ENCODE measurements at regions not wholly inside any gene's neighbourhood (a gene's known extent, or its start where the extent isn't known, plus 50 kb on each side); places are given as distances from the start of the nearest gene placed in this dataset.

- no peak overlapping the region for H3K4me3 ChIP-seq
- H3K36me3 ChIP-seq (replicated peaks in 1 of 2; ENCODE audit: insufficient read depth in 1 of 2, low read depth in 2 of 2), result no peaks in the 10 kb centered on the region
- 0 to 69% methylated on average over 1 of the region's 1 CpG for WGBS, 2 donors
- TF ChIP-seq POLR2A (IDR thresholded peaks at IDR 0.05), result no peak
- TF ChIP-seq, protein P1, sequence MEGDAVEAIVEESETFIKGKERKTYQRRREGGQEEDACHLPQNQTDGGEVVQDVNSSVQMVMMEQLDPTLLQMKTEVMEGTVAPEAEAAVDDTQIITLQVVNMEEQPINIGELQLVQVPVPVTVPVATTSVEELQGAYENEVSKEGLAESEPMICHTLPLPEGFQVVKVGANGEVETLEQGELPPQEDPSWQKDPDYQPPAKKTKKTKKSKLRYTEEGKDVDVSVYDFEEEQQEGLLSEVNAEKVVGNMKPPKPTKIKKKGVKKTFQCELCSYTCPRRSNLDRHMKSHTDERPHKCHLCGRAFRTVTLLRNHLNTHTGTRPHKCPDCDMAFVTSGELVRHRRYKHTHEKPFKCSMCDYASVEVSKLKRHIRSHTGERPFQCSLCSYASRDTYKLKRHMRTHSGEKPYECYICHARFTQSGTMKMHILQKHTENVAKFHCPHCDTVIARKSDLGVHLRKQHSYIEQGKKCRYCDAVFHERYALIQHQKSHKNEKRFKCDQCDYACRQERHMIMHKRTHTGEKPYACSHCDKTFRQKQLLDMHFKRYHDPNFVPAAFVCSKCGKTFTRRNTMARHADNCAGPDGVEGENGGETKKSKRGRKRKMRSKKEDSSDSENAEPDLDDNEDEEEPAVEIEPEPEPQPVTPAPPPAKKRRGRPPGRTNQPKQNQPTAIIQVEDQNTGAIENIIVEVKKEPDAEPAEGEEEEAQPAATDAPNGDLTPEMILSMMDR (IDR thresholded peaks at IDR 0.05), result no peak
- peaks cover 3% of the 10 kb centered on the region for H3K4me1 ChIP-seq
- intact Hi-C loops (cut with DNase I), result no loop called here
- H3K9me3 ChIP-seq, result no peaks in the 10 kb centered on the region
- H3K27me3 ChIP-seq, result no peaks in the 10 kb centered on the region
- H3K27ac ChIP-seq, result no peak overlapping the region
- DNase-seq (no peak), ATAC-seq (no peak)
Measured at GRCh38 chr6:150719831-150720230, 120.1 kb downstream of the PLEKHG1 start.

DNA sequence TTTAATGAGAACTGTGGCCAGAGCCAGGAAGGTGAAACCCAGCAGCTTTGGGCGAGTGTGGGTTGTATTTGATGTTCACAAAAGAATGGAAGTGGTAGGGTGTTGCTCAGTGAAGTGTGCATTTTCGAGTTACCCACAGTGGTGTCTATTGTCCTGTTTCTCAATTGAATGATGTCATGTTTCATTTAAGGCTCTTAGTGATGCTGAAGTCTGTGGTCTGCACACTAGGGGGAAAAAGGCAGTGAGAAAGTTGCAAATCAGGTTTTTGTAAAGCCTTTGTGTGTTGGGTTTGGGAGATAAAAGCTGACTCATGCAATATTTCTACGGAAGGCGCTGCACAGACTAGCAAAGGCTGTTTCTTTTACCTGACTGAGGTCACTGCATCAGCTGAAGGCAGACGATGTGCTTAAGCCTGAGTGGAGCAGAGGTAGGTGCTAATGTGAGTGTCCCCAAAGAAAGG lies 121.1 kb downstream of the PLEKHG1 start:
- peak; percentile 52 for ATAC-seq
- no peak for DNase-seq
- 21 to 22% methylated on average over 5 of the region's 5 CpGs for WGBS, 2 donors

DNA sequence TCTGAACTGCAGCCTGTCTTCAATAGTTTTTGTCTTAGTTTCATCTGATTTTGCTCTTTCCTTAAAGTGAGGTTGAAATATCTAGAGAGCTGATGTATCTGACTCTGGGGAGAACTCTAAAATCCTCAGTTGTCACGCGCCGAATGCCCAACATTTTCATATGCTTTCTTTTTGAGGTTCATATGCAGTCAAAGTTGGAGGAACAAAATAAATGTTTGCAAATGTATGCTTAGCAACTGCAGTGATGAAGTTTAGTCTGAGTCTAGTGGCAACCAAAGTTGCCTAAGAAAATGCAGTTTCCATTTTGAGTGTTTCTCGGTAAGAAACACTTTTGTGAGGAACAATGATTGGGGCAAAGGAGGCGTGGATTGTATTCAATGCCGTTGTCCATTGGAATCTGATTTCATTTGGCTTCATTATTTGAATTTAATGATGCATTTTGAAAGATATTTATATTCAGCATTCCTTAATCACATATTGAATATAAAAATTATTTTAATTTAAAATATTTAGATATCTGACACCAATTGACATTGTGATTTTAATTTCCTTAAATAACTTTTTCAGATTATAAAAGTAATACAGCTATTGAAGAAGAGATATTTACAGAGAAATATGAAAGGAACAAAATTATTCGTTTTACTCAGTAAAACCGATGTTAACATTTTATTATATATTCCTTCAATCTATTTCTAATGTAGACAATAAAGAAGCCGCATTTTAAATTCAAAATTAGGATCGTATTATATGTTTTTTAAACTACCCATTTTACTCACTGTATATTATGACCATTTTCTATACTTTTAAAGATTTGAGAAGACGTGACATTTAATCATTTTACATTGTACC lies 122.0 kb downstream of the PLEKHG1 start:
- TF ChIP-seq, protein P1 (IDR thresholded peaks at IDR 0.05), result no peak
- no peak for TF ChIP-seq POLR2A (IDR thresholded peaks at IDR 0.05)
- Histone ChIP-seq H3K4me3 (no peak overlapping the region), H3K27ac (no peak overlapping the region), H3K36me3 (replicated peaks in 1 of 2; ENCODE audit: insufficient read depth in 1 of 2, low read depth in 2 of 2) (no peaks in the 10 kb centered on the region), H3K4me1 (peaks cover 3% of the 10 kb centered on the region), H3K27me3 (no peaks in the 10 kb centered on the region), H3K9me3 (no peaks in the 10 kb centered on the region)
- no peak for ATAC-seq
- WGBS, 2 donors, result 78 to 83% methylated on average over 11 of the region's 11 CpGs
- intact Hi-C loops (cut with DNase I), result no loop called here
- no peak for DNase-seq

More for the DNA sequence above, 121.1 kb downstream of the PLEKHG1 start:
- Histone ChIP-seq H3K27me3 (no peaks in the 10 kb centered on the region), H3K27ac (no peak overlapping the region), H3K9me3 (no peaks in the 10 kb centered on the region), H3K4me1 (peaks cover 3% of the 10 kb centered on the region), H3K4me3 (no peak overlapping the region), H3K36me3 (replicated peaks in 1 of 2; ENCODE audit: insufficient read depth in 1 of 2, low read depth in 2 of 2) (no peaks in the 10 kb centered on the region)
- TF ChIP-seq, protein P1 (IDR thresholded peaks at IDR 0.05), result no peak
- no peak for TF ChIP-seq POLR2A (IDR thresholded peaks at IDR 0.05)
- intact Hi-C loops (cut with DNase I), result no loop called here

- H3K27me3 ChIP-seq, result no peaks in the 10 kb centered on the region
- 65 to 74% methylated on average over 9 of the region's 9 CpGs for WGBS, 2 donors
- ATAC-seq (no peak), DNase-seq (no peak)
- no peaks in the 10 kb centered on the region for H3K9me3 ChIP-seq
- no peaks in the 10 kb centered on the region for H3K36me3 ChIP-seq (replicated peaks in 1 of 2; ENCODE audit: insufficient read depth in 1 of 2, low read depth in 2 of 2)
- TF ChIP-seq POLR2A (IDR thresholded peaks at IDR 0.05), result no peak
- TF ChIP-seq, protein P1 (IDR thresholded peaks at IDR 0.05), result no peak
- intact Hi-C loops (cut with DNase I), result no loop called here
- peaks cover 3% of the 10 kb centered on the region for H3K4me1 ChIP-seq
- no peak overlapping the region for H3K4me3 ChIP-seq
- no peak overlapping the region for H3K27ac ChIP-seq
Measured at GRCh38 chr6:150722614-150723344, 123.1 kb downstream of the PLEKHG1 start.

All from body of pancreas (tissue), 4 donors.